ENCODE measurements at regions not wholly inside any gene's neighbourhood (a gene's known extent, or its start where the extent isn't known, plus 50 kb on each side); places are given as distances from the start of the nearest gene placed in this dataset.

DNA sequence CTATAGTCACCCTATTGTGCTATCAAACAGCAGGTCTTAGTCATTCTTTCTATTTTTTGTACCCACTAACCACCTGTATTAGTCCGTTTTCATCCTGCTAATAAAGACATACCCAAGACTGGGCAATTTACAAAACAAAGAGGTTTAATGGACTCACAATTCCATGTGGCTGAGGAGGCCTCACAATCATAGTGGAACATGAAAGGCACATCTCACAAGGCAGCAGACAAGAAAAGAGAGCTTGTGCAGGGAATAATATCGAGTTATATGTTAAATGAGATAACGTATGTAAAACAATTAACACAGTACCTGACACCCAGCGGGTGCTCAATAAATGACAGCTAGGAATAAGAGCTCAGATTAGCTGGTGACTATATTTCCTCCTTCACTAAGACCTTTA lies 88.1 kb upstream of the WDR44 start:
- no peaks in the 10 kb centered on the region for H3K9me3 ChIP-seq (replicated peaks in 1 of 3)
- TF ChIP-seq, protein P1, sequence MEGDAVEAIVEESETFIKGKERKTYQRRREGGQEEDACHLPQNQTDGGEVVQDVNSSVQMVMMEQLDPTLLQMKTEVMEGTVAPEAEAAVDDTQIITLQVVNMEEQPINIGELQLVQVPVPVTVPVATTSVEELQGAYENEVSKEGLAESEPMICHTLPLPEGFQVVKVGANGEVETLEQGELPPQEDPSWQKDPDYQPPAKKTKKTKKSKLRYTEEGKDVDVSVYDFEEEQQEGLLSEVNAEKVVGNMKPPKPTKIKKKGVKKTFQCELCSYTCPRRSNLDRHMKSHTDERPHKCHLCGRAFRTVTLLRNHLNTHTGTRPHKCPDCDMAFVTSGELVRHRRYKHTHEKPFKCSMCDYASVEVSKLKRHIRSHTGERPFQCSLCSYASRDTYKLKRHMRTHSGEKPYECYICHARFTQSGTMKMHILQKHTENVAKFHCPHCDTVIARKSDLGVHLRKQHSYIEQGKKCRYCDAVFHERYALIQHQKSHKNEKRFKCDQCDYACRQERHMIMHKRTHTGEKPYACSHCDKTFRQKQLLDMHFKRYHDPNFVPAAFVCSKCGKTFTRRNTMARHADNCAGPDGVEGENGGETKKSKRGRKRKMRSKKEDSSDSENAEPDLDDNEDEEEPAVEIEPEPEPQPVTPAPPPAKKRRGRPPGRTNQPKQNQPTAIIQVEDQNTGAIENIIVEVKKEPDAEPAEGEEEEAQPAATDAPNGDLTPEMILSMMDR (IDR thresholded peaks at IDR 0.05): no peak
- no peak for TF ChIP-seq POLR2A (IDR thresholded peaks at IDR 0.05)
- WGBS, 4 donors: 64 to 80% (median 76%) methylated on average over 4 of the region's 4 CpGs
- no peaks in the 10 kb centered on the region for H3K4me1 ChIP-seq (replicated peaks in 1 of 2)
- no peak overlapping the region for H3K4me3 ChIP-seq
- DNase-seq: no peak
- intact Hi-C loops (cut with DNase I): no loop called here
- H3K36me3 ChIP-seq (replicated peaks in 1 of 2): no peaks in the 10 kb centered on the region
- H3K27me3 ChIP-seq: peaks cover 11% of the 10 kb centered on the region
- no peak overlapping the region for H3K27ac ChIP-seq

DNA sequence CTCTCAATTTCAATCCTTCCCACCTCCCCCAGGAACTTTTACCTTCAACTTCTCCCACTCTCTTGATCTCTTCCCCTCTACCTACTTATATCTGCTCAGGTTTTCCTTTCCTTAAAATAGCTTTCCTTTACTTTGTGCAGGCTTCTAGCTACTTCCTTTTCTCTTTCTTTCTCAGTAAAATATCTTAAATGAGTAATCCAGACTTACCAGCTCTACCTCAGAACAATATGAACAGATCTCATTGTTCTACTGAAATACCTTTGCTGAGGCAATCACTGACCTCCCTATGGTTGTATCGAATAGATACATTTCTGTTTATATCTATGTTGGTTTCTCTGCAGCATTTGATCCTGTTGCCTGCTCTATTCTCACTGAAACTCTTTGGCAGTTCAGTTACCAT lies 86.7 kb upstream of the WDR44 start:
- Histone ChIP-seq H3K4me3 (no peak overlapping the region), H3K36me3 (replicated peaks in 1 of 2) (no peaks in the 10 kb centered on the region), H3K9me3 (replicated peaks in 1 of 3) (no peaks in the 10 kb centered on the region), H3K27me3 (peaks cover 10% of the 10 kb centered on the region), H3K4me1 (replicated peaks in 1 of 2) (no peaks in the 10 kb centered on the region), H3K27ac (no peak overlapping the region)
- WGBS, 4 donors: 69 to 88% (median 80%) methylated on average over 1 of the region's 1 CpG
- TF ChIP-seq, protein P1 (IDR thresholded peaks at IDR 0.05): no peak
- TF ChIP-seq POLR2A (IDR thresholded peaks at IDR 0.05): no peak
- intact Hi-C loops (cut with DNase I): no loop called here
- DNase-seq: no peak

DNA sequence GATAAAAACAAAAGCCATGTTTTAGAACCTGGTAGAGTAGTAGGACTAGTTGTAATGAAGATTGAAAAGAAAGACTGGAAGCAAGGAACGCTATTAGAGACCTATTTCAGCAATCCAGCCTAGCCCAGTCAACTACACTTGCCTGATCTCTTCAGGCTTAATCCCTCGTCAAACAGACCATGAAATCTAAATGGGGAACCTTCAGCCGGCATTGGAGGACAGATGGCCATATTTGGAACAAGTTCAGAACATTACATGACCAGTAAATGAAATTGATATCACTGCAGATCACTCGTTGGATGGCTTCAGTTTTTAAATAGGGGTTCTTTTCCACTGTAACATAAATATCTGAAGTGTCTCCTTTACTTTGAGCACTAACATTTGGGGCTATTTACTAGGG lies 84.8 kb upstream of the WDR44 start:
- no peaks in the 10 kb centered on the region for H3K9me3 ChIP-seq (replicated peaks in 1 of 3)
- WGBS, 4 donors: 54 to 75% (median 64%) methylated on average over 4 of the region's 4 CpGs
- DNase-seq: no peak
- no peaks in the 10 kb centered on the region for H3K4me1 ChIP-seq (replicated peaks in 1 of 2)
- intact Hi-C loops (cut with DNase I): no loop called here
- peaks cover 15% of the 10 kb centered on the region for H3K27me3 ChIP-seq
- TF ChIP-seq, protein P1 (IDR thresholded peaks at IDR 0.05): no peak
- no peak for TF ChIP-seq POLR2A (IDR thresholded peaks at IDR 0.05)
- H3K27ac ChIP-seq: no peak overlapping the region
- no peak overlapping the region for H3K4me3 ChIP-seq
- H3K36me3 ChIP-seq (replicated peaks in 1 of 2): no peaks in the 10 kb centered on the region

DNA sequence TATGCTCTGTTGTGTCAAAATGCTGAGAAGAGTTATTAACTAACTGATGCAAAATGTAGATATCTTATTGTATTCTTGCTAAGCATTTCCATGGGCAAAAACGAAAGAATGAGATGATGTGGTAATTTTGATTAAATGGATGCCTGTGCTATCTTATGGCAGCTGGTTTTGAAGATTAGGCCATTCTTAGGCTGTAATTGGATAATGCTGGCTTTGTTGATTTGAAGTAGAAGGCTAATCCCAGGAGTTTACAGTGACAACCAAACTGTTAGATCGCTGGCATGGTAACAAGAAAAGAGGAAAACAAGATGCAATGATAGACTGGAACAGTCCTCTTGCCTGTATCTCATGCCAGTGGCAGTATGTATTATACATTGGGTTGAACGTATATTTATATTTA lies 74.1 kb upstream of the WDR44 start:
- intact Hi-C loops (cut with DNase I): no loop called here
- no peak overlapping the region for H3K4me3 ChIP-seq
- no peaks in the 10 kb centered on the region for H3K36me3 ChIP-seq (replicated peaks in 1 of 2)
- no peak for DNase-seq
- H3K4me1 ChIP-seq (replicated peaks in 1 of 2): no peaks in the 10 kb centered on the region
- no peak overlapping the region for H3K27ac ChIP-seq
- TF ChIP-seq, protein P1 (IDR thresholded peaks at IDR 0.05): no peak
- TF ChIP-seq POLR2A (IDR thresholded peaks at IDR 0.05): no peak
- H3K9me3 ChIP-seq (replicated peaks in 1 of 3): no peaks in the 10 kb centered on the region
- H3K27me3 ChIP-seq: peaks cover 6% of the 10 kb centered on the region
- 56 to 80% (median 69%) methylated on average over 3 of the region's 3 CpGs for WGBS, 4 donors

Data from adrenal gland (tissue), 9 donors.